ENCODE measurements at regions not wholly inside any gene's neighbourhood (a gene's known extent, or its start where the extent isn't known, plus 50 kb on each side); places are given as distances from the start of the nearest gene placed in this dataset.

GRCh38 chr2:42916324-42916723 is 123.9 kb upstream of the HAAO start:
- no peak for TF ChIP-seq CTCF (conservative IDR thresholded peaks at IDR 0.05)
- H3K27ac ChIP-seq: no peak overlapping the region

GRCh38 chr2:42914860-42915259 is 122.5 kb upstream of the HAAO start:
- no peak for TF ChIP-seq CTCF (conservative IDR thresholded peaks at IDR 0.05)
- peak overlapping the region; percentile 8 for H3K27ac ChIP-seq

- TF ChIP-seq CTCF (conservative IDR thresholded peaks at IDR 0.05): no peak
- peak overlapping the region; percentile 8; the same call in 1 of the 2 replicates for H3K27ac ChIP-seq
Observed at GRCh38 chr2:42914314-42914713, 121.9 kb upstream of the HAAO start.

- no peak overlapping the region for H3K27ac ChIP-seq
- no peak for TF ChIP-seq CTCF (conservative IDR thresholded peaks at IDR 0.05)
Observed at GRCh38 chr2:42913280-42913878, 121.0 kb upstream of the HAAO start.

- no peak for TF ChIP-seq CTCF (conservative IDR thresholded peaks at IDR 0.05)
- no peak overlapping the region for H3K27ac ChIP-seq
Observed at GRCh38 chr2:42910645-42911405, 118.4 kb upstream of the HAAO start.

GRCh38 chr2:42909966-42910365 is 117.6 kb upstream of the HAAO start:
- H3K27ac ChIP-seq: no peak overlapping the region
- TF ChIP-seq CTCF (conservative IDR thresholded peaks at IDR 0.05): no peak

- TF ChIP-seq CTCF (conservative IDR thresholded peaks at IDR 0.05): no peak
- no peak overlapping the region for H3K27ac ChIP-seq
Observed at GRCh38 chr2:42908518-42909200, 116.3 kb upstream of the HAAO start.

All from VCaP (cell line).